ENCODE measurements at regions not wholly inside any gene's neighbourhood (a gene's known extent, or its start where the extent isn't known, plus 50 kb on each side); places are given as distances from the start of the nearest gene placed in this dataset.

GRCh38 chr5:175146733-175147132, 297.2 kb downstream of the DRD1 start (continued):
- no peak for TF ChIP-seq PPARA (CRISPR knock-in tag; IDR thresholded peaks at IDR 0.05; ENCODE audit: borderline replicate concordance)

- TF ChIP-seq ZNF565 (CRISPR knock-in tag; conservative IDR thresholded peaks at IDR 0.05; ENCODE audit: low read depth), result no peak
- TF ChIP-seq PPARA (CRISPR knock-in tag; IDR thresholded peaks at IDR 0.05; ENCODE audit: borderline replicate concordance), result no peak
- TF ChIP-seq ZFP30 (CRISPR knock-in tag; IDR thresholded peaks at IDR 0.05), result no peak
- no peak for TF ChIP-seq GLIS3 (CRISPR knock-in tag; IDR thresholded peaks at IDR 0.05)
- no peak for ATAC-seq
These were observed 302.6 kb downstream of the DRD1 start for GRCh38 chr5:175141421-175141820.

- TF ChIP-seq ISL1 (CRISPR knock-in tag; IDR thresholded peaks at IDR 0.05) (no peak), CSRNP3 (CRISPR knock-in tag; IDR thresholded peaks at IDR 0.05) (no peak), ESRRG (CRISPR knock-in tag; IDR thresholded peaks at IDR 0.05) (no peak), GLIS3 (CRISPR knock-in tag; IDR thresholded peaks at IDR 0.05) (no peak), ZNF565 (CRISPR knock-in tag; conservative IDR thresholded peaks at IDR 0.05; ENCODE audit: low read depth) (no peak), ZFP3 (CRISPR knock-in tag; IDR thresholded peaks at IDR 0.05) (no peak), BACH2 (CRISPR knock-in tag; IDR thresholded peaks at IDR 0.05; ENCODE audit: borderline replicate concordance) (no peak), ZNF8 (CRISPR knock-in tag; IDR thresholded peaks at IDR 0.05) (no peak), RARB (CRISPR knock-in tag; IDR thresholded peaks at IDR 0.05) (no peak), PATZ1 (CRISPR knock-in tag; IDR thresholded peaks at IDR 0.05; ENCODE audit: borderline replicate concordance) (no peak), PPARA (CRISPR knock-in tag; IDR thresholded peaks at IDR 0.05; ENCODE audit: borderline replicate concordance) (no peak), CSDC2 (CRISPR knock-in tag; IDR thresholded peaks at IDR 0.05) (no peak), TSHZ2 (CRISPR knock-in tag; IDR thresholded peaks at IDR 0.05) (no peak), TOX (CRISPR knock-in tag; IDR thresholded peaks at IDR 0.05; ENCODE audit: borderline replicate concordance) (no peak), TCF4 (CRISPR knock-in tag; IDR thresholded peaks at IDR 0.05; ENCODE audit: borderline replicate concordance) (no peak), ARNTL (CRISPR knock-in tag; IDR thresholded peaks at IDR 0.05; ENCODE audit: borderline replicate concordance, low read depth) (no peak)
- 0 out of 3 replicates have a peak, but pooled peaks have one; percentile 28 for ATAC-seq
These were observed 310.8 kb downstream of the DRD1 start for GRCh38 chr5:175133185-175133584.

- ATAC-seq, result no peak
- TF ChIP-seq CREB5 (CRISPR knock-in tag; IDR thresholded peaks at IDR 0.05; ENCODE audit: low read depth) (no peak), SNAI2 (CRISPR knock-in tag; IDR thresholded peaks at IDR 0.05) (no peak), ISL1 (CRISPR knock-in tag; IDR thresholded peaks at IDR 0.05) (no peak), ZFP30 (CRISPR knock-in tag; IDR thresholded peaks at IDR 0.05) (no peak), ZNF70 (CRISPR knock-in tag; IDR thresholded peaks at IDR 0.05) (no peak), ZC3H10 (CRISPR knock-in tag; IDR thresholded peaks at IDR 0.05) (no peak), PATZ1 (CRISPR knock-in tag; IDR thresholded peaks at IDR 0.05; ENCODE audit: borderline replicate concordance) (no peak), CSDC2 (CRISPR knock-in tag; IDR thresholded peaks at IDR 0.05) (no peak), ZNF565 (CRISPR knock-in tag; conservative IDR thresholded peaks at IDR 0.05; ENCODE audit: low read depth) (no peak), TSHZ2 (CRISPR knock-in tag; IDR thresholded peaks at IDR 0.05) (no peak), POU6F1 (CRISPR knock-in tag; IDR thresholded peaks at IDR 0.05; ENCODE audit: borderline replicate concordance, low read depth) (no peak), ARNTL (CRISPR knock-in tag; IDR thresholded peaks at IDR 0.05; ENCODE audit: borderline replicate concordance, low read depth) (no peak), OSR1 (CRISPR knock-in tag; IDR thresholded peaks at IDR 0.05) (no peak)
These were observed 312.6 kb downstream of the DRD1 start for GRCh38 chr5:175131432-175131831.
